ENCODE measurements at regions not wholly inside any gene's neighbourhood (a gene's known extent, or its start where the extent isn't known, plus 50 kb on each side); places are given as distances from the start of the nearest gene placed in this dataset.
"Not testable (repeated sequence)": the region's sequence is repeated elsewhere in the genome, so short reads cannot be mapped to it uniquely, and the experiment has no call there.

DNA sequence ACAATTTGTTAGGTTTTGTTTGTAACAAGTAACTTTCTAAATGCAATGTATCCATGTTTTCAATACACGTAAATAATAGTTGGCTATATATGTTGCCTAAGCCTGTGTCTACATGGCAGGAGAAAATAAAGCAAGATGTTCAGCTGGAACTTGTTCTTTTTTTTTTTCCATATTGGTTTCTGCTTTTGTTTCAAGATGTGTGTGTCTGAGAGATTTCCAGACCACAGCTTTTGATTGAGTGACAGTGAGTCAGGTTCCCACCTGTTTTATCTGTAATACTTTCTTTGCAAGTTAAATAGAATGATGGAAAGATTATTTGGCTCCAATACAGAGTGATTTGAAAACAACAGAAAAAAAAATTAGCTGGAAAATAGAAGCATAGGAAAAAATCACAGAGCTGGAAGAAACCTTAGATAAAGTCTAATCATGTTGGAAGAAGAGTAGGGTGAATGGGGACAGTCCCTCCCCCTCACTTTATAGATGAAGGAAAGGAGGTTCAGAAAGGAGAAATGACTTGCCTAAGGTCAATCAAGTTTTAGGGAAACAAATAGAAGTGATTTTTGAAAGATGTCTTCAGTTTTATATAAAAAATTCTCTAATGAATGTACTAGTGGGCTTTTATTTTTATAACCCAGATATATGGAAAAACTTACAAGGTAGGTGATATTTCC, 150.9 kb upstream of the STMND1 start:
- intact Hi-C loops (cut with micrococcal nuclease): loop anchor here (5.0 kb wide), 1 partner anchor 549 kb away; no protein-coding TSS in a partner anchor

DNA sequence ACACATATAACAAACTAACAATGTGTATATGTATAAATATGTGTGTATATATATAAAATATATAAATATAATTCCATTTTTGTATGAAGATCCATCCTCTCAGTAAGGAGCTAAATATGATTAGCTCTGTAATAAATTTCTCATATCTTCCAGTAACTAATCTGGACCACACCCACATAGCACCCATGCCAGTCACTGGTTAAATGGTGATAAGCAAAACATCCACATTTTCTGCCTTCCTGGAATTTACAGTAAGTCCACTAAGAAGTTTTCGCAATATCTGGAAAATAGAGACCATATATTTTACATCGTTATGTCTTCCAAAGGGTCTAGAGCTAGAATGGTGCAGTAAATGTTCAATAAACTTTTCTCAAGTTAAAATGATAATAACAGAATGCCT, 151.5 kb upstream of the STMND1 start:
- intact Hi-C loops (cut with micrococcal nuclease): loop anchor here (5.0 kb wide), 1 partner anchor 548 kb away; no protein-coding TSS in a partner anchor

DNA sequence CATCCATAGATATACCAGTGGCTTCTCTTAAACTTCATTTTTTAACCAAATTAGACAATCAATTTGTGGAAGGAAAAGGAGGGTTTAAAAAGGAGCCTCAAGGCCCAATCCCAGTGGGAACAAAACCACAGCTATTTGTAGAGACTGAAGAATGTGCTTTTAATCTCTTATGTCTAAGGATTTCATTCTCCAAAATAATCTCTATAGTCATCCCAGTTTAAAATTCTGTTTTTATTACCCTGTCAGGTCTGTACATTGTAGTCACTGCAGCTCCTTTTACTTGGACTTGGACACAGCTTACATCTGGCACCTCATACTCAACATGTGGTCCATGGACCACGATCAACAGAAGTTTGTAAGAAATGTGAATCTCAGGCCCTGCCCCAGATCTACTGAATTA, 152.1 kb upstream of the STMND1 start:
- intact Hi-C loops (cut with micrococcal nuclease): loop anchor here (5.0 kb wide), 1 partner anchor 547 kb away; no protein-coding TSS in a partner anchor

DNA sequence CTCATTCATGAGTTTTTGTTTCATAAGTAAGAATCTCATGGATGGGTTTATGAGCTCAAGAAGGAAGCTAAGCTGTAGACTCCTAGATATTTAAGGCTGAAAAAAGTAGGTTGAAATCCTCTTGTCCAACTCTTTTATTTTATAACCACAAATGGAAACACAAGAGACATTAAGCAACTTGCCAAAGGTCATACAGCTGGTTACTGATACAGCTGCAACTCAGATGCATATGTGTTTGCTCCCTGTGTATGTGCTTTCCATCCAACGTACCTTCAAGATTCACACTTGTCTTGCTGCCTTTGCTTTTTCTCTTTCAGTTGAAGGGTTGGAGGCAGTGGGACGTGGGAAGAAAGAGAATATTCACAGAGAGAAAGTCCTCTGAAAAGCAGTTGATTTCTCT, 153.5 kb upstream of the STMND1 start:
- intact Hi-C loops (cut with micrococcal nuclease): no loop called here

DNA sequence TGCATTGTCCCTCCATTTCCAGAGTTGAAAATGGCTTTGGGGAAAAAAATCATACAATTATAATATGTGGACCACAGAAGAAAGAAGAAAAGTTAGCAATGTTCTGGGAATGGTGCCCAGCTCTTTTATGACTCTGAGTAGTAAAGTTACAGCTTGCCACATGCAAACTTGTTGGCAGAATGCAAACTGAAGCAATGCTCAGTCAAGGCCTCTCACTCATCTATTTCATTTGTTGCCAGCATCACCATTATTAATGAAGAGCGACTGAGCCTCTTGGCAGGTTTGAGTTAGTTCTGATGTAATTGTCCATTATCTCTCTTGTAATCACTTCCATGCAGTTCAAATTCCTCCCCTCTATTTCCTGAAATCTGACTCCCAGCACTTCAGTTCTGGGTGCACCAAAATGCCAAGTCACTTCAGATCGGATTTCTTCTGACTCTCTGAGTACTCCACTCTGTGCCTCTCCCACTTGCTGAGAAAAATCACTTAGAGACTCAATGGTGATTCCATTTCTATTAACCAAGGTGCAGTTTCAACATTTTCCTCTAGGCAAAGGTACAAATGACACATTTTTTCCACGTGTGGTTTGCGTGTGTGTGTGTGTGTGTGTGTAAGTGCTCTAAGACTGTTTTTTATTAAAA, 154.4 kb upstream of the STMND1 start:
- intact Hi-C loops (cut with micrococcal nuclease): no loop called here

DNA sequence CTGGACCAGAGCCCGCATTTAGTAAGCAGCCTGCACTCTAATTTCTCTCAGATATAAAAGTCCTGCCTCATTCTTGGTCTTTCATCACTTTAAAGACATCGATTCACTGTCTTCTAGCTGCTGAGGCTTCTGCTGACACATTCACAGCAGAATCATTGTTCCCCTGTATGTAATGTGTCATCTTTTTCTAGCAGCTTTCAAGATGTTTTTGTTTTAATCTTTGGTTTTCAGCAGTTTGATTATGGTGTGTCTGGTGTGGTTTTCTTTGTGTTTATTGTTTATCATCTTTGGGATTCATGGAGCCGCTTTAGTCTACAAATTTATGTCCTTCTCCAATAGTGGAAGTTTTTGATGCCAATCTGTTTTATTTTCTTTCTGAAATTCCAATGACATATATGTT, 157.3 kb upstream of the STMND1 start:
- intact Hi-C loops (cut with micrococcal nuclease): no loop called here

DNA sequence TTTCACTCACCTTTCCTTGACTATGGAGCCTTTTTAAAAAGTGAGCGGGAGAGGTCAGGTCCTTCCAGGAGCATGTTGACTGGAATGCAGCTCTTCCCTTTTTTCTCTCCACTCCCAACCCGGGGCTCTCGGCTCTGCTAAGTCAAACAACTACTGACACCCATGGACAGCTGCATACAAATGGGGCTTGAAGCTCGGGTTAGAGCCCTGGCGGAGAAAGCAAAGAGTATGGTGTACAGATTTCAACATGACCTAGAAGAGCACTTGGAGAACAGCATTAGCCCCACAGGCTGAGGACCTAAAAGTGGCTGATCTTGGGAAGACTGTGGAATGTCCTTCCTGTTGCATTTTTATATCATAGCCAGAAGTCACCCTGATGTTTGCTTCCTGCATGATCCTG, 162.0 kb upstream of the STMND1 start:
- intact Hi-C loops (cut with micrococcal nuclease): no loop called here

DNA sequence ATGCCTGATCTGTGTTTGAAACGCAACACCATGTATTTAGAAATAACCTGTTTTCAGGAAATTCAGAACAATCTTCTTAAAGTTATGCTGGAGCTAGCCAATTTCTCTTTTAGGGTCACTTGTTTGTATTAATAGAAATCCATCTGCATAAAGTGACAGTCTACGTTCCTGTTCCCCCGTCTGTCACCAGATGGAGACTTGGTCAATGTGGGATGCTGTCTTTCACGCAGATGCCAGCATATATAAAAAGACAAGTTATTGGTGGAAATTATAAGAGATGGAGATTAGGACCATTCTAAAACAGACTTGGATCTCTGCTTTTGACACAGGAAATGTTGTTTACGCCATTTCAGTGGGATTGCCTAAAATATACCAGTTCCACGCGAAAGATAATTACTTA, 162.5 kb upstream of the STMND1 start:
- intact Hi-C loops (cut with micrococcal nuclease): no loop called here

DNA sequence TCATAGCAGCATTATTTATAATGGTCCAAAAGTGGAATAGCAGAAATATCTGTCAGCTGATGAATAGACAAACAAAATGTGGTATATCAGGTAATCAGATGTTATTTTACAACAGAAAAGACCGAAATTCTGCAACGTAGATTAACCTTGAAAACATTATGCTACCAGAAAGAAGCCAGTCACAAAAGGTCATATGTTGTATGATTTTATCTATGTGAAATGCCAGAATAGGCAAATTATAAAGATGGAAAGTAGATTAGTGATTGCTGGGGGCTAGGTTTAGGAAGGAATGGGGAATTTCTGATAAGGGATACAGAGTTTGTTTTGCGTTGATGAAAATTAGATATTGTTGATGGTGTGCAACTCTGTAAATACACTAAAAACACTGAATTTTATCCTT, 165.0 kb upstream of the STMND1 start:
- intact Hi-C loops (cut with micrococcal nuclease): no loop called here

DNA sequence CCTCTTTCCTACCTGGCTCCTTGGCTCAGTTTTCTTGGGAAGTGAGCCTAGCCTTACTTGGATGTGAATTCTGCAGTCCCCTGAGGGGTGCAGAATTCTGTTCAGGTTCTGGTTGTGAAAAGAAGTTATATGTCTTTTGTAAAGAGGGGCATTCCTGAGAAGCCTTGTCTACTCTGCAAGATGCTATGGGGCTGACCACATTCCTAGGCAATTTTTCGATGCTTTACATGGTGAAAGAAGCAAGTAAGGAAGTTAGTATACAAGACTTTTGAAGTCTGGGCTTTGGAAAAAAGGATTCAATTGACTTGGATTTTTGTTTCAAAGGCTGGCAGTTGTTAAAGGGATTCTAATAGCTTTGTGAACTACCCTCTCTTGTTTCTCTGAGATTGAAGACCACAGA, 167.9 kb upstream of the STMND1 start:
- intact Hi-C loops (cut with micrococcal nuclease): no loop called here

DNA sequence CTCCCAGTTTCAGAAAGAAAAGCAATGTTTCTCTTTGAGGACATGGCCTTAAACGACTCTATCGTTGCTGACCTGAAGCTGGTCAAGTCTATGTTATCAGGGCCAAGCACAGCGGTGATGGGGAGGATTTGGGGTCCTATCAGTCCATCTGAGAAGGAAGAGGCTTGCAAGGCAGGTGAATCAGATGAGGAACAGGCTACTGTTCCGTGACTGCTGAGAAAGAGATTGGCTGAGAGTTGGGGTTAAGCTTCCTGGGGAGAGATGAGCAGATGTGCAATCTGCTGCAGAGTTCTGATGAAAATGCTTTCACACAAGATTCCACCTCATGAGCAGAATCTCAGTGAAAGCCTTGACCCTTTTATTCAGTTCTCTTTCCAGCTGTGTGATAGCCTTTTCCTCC, 168.3 kb upstream of the STMND1 start:
- intact Hi-C loops (cut with micrococcal nuclease): no loop called here

DNA sequence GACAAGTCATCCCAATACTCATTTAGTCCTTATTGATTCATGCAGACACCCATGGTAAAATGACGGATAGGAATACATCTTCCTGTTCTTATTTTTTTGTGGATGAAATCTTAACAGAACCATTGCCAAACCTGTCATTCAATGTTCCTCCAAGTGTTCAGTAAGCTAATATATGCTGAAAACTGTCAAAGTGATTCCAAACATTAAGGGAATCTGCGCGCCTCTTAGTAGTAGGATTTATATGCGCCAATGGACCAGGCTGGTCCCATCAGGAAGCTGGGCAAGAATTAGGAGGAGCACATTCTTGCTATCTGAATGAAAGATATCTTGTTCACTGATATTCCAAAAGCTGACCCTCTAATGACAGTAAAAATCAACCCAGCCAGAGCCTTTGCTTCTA, 168.9 kb upstream of the STMND1 start:
- intact Hi-C loops (cut with micrococcal nuclease): no loop called here

DNA sequence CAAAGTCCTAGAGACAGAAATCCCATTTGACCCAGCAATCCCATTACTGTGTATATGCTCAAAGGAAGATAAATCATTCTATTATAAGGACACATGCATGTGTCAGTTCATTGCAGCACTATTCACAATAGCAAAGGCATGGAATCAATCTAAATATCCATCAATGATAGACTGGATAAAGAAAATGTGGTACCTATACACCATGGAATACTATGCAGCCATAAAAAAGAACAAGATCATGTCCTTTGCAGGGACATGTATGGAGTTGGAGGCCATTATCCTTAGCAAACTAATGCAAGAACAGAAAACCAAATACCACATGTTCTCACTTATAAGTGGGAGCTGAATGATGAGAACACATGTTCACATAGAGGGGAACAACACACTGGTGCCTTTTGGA, 169.8 kb upstream of the ATXN1 start:
- intact Hi-C loops (cut with micrococcal nuclease): not testable (repeated sequence)

DNA sequence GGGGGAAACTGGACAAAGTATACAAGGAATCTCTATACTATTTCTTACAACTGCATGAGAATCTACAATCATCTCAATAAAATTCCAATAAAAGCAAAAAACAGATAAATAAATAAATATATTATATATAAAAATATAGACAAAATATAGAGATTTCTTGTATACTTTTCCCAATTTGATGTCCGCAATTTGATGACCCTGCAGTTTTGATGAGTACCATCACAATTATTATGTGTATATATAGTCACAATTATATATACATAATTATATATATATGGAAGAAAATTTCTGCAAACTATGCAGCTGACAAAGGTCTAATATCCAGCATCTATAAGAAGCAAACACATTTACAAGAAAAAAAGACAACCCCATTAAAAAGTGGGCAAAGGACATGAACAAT, 169.2 kb upstream of the ATXN1 start:
- intact Hi-C loops (cut with micrococcal nuclease): no loop called here

DNA sequence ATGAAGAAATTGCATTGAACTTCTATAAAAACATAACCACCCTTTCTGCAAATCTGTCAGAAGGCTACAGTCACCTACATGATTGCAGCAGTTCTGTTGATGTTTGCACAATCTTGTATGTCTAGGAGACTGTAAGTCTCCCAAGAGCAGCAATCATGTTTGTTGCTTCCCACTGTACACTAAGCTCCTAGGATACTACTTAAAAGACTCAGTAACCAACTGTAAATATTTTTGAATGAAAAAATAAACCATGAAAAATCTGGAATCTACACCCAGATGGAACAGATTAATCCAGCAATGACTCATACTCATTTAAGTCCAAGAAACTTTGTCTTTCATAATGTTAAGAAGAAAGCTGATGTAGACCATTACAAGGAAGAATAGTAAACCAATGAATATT, 168.5 kb upstream of the ATXN1 start:
- intact Hi-C loops (cut with micrococcal nuclease): no loop called here

DNA sequence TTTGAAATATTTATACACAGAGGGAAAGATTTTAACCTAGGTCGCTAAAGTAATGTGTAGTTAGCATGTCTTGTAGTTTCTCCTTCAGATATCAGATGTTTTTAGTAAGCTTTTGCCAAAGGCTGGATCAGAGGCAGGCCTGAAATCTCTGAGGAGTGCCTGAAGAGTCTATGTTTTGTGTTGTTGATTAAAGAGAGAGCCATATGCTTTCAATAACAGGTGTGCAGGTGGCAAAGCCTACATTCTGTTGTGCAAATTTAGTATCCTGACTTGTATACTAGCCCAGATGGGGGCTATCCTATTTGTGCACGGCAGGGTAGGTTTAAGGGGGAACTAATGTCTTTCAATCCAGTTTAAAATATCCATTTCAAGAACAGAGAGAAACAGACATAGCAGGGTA, 167.1 kb upstream of the ATXN1 start:
- intact Hi-C loops (cut with micrococcal nuclease): no loop called here

DNA sequence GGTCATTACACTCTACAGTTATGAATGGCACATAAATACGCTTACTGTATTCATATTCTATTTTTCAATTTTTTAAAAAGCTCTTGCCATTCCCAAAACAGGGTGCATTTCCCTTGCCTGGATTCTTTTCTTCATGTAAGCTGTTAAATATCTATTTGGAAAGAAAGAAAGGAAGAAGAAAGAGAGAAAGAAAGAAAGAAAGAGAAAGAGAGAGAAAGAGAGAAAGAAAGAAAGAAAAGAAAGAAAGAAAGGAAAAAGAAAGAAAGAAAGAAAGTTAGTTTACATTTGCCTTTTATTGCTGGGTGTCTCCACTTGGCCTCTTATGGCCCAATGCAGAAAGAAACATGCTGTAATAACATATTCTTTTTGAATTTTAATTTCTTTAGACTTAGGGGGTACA, 165.9 kb upstream of the ATXN1 start:
- intact Hi-C loops (cut with micrococcal nuclease): no loop called here

DNA sequence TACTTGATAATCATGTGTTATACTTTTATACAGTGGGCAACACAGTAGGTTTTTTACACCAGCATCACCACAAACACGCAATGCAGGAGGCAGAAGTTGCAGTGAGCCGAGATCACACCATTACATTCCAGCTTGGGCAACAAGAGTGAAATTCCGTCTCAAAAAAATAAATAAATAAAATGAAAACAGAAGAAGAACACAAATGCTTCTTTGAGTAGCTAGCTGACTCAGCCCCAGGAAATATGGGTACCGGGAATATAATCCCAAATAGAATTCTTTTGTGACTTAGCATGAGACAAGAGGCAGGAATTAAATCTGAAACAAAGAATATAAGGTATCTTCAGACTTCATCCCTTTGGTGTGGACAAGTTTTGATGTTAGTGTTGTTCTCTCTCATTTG, 164.2 kb upstream of the ATXN1 start:
- intact Hi-C loops (cut with micrococcal nuclease): no loop called here

DNA sequence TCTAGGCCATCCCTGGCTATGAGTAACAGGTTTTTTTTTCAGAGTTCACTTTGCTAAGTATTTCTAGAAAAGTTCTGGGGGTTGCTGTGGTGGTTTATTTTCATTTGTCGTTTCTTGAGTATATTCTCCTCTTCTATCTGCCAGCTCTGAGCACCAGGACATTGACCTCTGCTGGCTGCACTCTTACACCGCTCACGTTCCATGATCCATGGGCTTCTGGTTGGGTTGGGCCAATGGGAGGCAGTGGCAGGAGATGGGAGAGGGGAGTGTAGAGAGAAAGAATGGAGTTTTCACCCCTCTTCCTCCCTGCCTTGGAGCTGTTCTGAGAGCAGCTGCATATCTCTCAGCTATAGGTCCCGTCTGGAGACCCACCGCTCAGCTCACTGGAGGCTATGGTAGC, 161.0 kb upstream of the ATXN1 start:
- intact Hi-C loops (cut with micrococcal nuclease): no loop called here

DNA sequence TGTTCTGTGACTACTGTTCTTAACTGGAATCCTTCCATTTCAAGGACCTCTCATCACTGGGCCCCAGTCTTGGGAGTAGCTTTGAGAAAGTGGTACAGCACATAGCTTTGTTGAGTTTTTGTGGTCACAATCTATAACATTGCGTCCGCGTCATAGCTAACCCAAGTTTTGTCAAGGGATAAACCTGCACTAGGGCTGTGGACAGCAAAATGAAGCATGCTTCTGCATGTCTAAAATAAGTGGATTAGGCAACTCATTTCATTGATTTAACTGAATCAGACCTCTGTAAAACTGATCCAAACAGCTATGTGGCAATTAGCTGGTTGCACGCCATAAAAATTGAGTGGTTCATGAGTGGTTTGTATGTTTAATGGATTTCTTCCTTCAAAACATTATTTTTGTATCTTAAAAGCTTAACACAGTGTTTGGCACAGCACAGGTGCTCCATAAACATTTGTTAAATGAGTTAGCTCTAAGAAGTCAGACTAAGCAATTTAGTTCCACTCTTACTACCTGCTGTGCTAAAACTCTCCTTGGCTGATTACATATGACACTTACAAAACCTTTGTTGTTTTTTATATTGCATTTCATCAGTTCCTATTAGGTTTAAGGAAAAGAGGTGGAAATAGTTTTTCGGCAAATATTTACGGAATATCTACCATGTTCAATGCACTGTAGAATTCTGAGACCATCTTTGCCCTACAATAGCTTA, 160.3 kb upstream of the ATXN1 start:
- intact Hi-C loops (cut with micrococcal nuclease): no loop called here

DNA sequence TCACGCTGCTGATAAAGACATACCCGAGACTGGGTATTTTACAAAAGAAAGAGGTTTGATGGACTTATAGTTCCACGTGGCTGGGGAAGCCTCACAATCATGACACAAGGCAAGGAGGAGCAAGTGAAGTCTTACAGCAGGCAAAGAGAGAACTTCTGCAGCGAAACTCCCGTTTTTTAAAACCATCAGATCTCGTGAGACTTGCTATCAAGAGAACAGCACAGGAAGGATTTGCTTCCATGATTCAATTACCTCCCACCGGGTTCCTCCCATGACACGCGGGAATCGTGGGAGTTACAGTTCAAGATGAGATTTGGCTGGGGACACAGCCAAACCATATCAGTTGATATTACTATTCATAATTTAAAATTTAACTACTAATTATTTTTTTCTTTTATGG, 157.3 kb upstream of the ATXN1 start:
- intact Hi-C loops (cut with micrococcal nuclease): no loop called here

DNA sequence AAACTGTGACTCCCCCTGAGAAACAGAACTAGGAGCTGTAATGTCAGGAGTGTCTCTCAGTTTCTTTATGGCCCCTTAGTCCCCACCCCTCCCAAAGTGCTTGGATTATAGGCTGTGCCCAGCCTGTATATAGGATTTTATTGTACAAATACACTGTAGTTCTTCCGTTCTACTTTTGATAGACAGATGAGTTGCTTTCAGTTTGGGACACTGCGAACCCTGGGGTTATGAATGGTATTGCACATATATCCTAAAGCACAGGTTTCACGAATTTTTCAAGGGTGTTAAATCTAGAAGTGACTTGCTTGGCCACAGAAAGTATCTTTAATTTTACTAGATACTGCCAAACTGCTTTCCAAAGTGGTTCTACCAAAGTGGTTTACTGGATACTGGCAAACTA, 152.9 kb upstream of the ATXN1 start:
- intact Hi-C loops (cut with micrococcal nuclease): no loop called here

DNA sequence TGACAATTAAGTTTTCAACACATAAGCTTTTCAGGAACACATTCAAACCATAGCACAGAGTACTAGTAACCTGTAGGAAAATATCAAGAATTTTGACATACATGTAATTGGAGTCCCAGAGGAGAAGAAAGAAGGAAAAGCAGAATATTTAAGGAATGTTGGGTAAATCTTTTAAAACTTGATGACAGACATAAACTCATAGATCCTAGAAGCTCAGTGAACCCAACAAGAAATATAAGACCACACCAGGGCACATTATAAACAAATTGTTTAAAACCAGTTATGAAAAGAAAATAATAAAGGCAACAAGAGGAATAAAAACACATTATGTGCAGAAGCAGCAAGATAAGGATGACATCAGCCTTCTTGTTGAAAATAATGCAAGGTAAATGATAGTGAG, 151.5 kb upstream of the ATXN1 start:
- intact Hi-C loops (cut with micrococcal nuclease): no loop called here
